GM12878 (cell line): ENCODE measurements at regions not wholly inside any gene's neighbourhood (a gene's known extent, or its start where the extent isn't known, plus 50 kb on each side); places are given as distances from the start of the nearest gene placed in this dataset.

Experiments used
- ATAC-seq: fragments of 200-7000 bp; cut with Tn5 transposase; 3 replicates; pipeline ENCODE4 v1.9.1; 2020; ENCODE audit warnings: mild to moderate bottlenecking, moderate library complexity
- BruUV-seq: library from RNA; stranded (reverse); fragments of 400-500 nt; replicated peaks from 2 replicates; lab custom pipeline; 2021; lab: Mats Ljungman, UMichigan
- CTCF ChIA-PET: fragments of 300-600 bp; sonication (Branson Sonifier 250); formaldehyde crosslinking; extraction: SDS; loops from one replicate; lab custom pipeline; 2021; ENCODE audit warnings: inconsistent platforms; lab: Yijun Ruan, JAX
- POLR2A ChIA-PET: fragments of 350-600 bp; formaldehyde crosslinking; extraction: SDS; loops from one replicate; lab custom pipeline; 2021; ENCODE audit warnings: inconsistent platforms; lab: Charles Lee
- RAD21 ChIA-PET: fragments of 300-600 bp; sonication (Branson Sonifier 250); formaldehyde crosslinking; loops from one replicate; lab custom pipeline; 2023; ENCODE audit warnings: antibody characterized with exemption; ENCODE audit not compliant: unreplicated experiment; lab: Charles Lee
- SMC1A ChIA-PET: fragments of 300-600 bp; sonication (Branson Sonifier 250); formaldehyde crosslinking; loops from one replicate; lab custom pipeline; 2023; ENCODE audit not compliant: unreplicated experiment, uncharacterized antibody; lab: Charles Lee
- DNase-seq: peaks from one replicate; pipeline ENCODE4 v3.0.0-alpha.2; 2011; ENCODE audit warnings: low read depth, low spot score
- FAIRE-seq: peaks from 3 replicates; lab custom pipeline; 2011; peaks lifted over from hg19 to GRCh38; lab: Jason Lieb, UNC
- H2AFZ ChIP-seq: 2 replicates; pipeline ENCODE4 v1.6.0; 2011; ENCODE audit warnings: low read depth, low read length, control low read depth; ENCODE audit not compliant: control insufficient read depth
- H3K27ac ChIP-seq: 2 replicates; pipeline ENCODE4 v1.5.1; 2011; ENCODE audit warnings: control low read depth; ENCODE audit not compliant: control insufficient read depth, insufficient read depth
- H3K27me3 ChIP-seq, 2 experiments: replicated peaks in 1 of 2; 2 replicates each; pipeline versions ENCODE4 v1.6.0 to v1.6.1; 2011; ENCODE audit warnings: low read length in 1 of 2; ENCODE audit not compliant: control insufficient read depth in 2 of 2, insufficient read depth in 2 of 2
- H3K36me3 ChIP-seq, 2 experiments: 2 replicates each; pipeline ENCODE4 v1.5.1; 2011; ENCODE audit warnings: low read length in 1 of 2; ENCODE audit not compliant: control insufficient read depth in 2 of 2, insufficient read depth in 2 of 2
- H3K4me1 ChIP-seq: 2 replicates; pipeline ENCODE4 v1.6.1; 2011; ENCODE audit warnings: mild to moderate bottlenecking, low read length, moderate library complexity, mixed read lengths; ENCODE audit not compliant: control insufficient read depth, insufficient read depth
- H3K4me2 ChIP-seq: 2 replicates; pipeline ENCODE4 v1.6.0; 2011; ENCODE audit warnings: control low read depth; ENCODE audit not compliant: control insufficient read depth, insufficient read depth
- H3K4me3 ChIP-seq: fragments of 200-600 bp; sonication (generic); 2 replicates; pipeline ENCODE4 v1.5.1; 2016
- H3K79me2 ChIP-seq: 2 replicates; pipeline ENCODE4 v1.6.0; 2011; ENCODE audit warnings: low read length; ENCODE audit not compliant: control insufficient read depth, insufficient read depth
- H3K9ac ChIP-seq: 2 replicates; pipeline ENCODE4 v1.8.0; 2011; ENCODE audit warnings: low read length, control low read depth, mixed read lengths; ENCODE audit not compliant: control insufficient read depth, insufficient read depth
- H3K9me3 ChIP-seq: replicated peaks from 3 replicates; pipeline ENCODE4 v1.5.1; 2011; ENCODE audit warnings: mild to moderate bottlenecking, low read length; ENCODE audit not compliant: control insufficient read depth, insufficient read depth
- H4K20me1 ChIP-seq: 2 replicates; pipeline ENCODE4 v1.6.0; 2011; ENCODE audit not compliant: control insufficient read depth, insufficient read depth
- BCL11A ChIP-seq: IDR thresholded peaks from 2 replicates; pipeline ENCODE4 v1.6.1; 2011; ENCODE audit warnings: low read depth, low read length
- BMI1 ChIP-seq: fragments of 450-650 bp; IDR thresholded peaks from 2 replicates; pipeline ENCODE4 v1.6.1; 2016; ENCODE audit warnings: mild to moderate bottlenecking, moderate library complexity, borderline replicate concordance
- IKZF2 ChIP-seq, 2 experiments: fragments of 450-650 bp; IDR thresholded peaks; 2 replicates each; pipeline ENCODE4 v1.6.1; 2017; ENCODE audit warnings: mild to moderate bottlenecking in 2 of 2, moderate library complexity in 2 of 2
- KDM1A ChIP-seq: fragments of 200-600 bp; sonication (generic); IDR thresholded peaks from 2 replicates; pipeline ENCODE4 v1.6.1; 2016; ENCODE audit warnings: borderline replicate concordance
- MTA2 ChIP-seq: fragments of 450-650 bp; IDR thresholded peaks from 2 replicates; pipeline ENCODE4 v1.6.1; 2016; ENCODE audit warnings: low read depth, mild to moderate bottlenecking, moderate library complexity
- MYB ChIP-seq: fragments of 150-350 bp; IDR thresholded peaks from 2 replicates; pipeline ENCODE4 v1.6.1; 2014; ENCODE audit warnings: mild to moderate bottlenecking, low read depth, low read length, borderline replicate concordance
- POLR2AphosphoS5 ChIP-seq: IDR thresholded peaks from 2 replicates; pipeline ENCODE4 v1.6.1; 2011; ENCODE audit warnings: mild to moderate bottlenecking, low read length, inconsistent platforms
- RAD21 ChIP-seq: IDR thresholded peaks from 2 replicates; pipeline ENCODE4 v1.6.1; 2011; ENCODE audit warnings: mild to moderate bottlenecking, low read depth, low read length, moderate library complexity; ENCODE audit not compliant: insufficient read depth
- RAD51 ChIP-seq: fragments of 450-650 bp; IDR thresholded peaks from 2 replicates; pipeline ENCODE4 v1.6.1; 2016; ENCODE audit warnings: moderate library complexity, mild to moderate bottlenecking, inconsistent platforms
- RFX5 ChIP-seq: IDR thresholded peaks from 2 replicates; pipeline ENCODE4 v1.6.1; 2011; ENCODE audit warnings: low read depth, low read length, improper control_type of control experiment
- RUNX3 ChIP-seq: IDR thresholded peaks from 2 replicates; pipeline ENCODE4 v1.6.1; 2012; ENCODE audit warnings: low read length, inconsistent platforms
- SKIL ChIP-seq: fragments of 450-650 bp; IDR thresholded peaks from 2 replicates; pipeline ENCODE4 v1.6.1; 2017; ENCODE audit warnings: mild to moderate bottlenecking, low read depth, inconsistent platforms; ENCODE audit not compliant: poor library complexity, severe bottlenecking
- SRF ChIP-seq, 2 experiments: IDR thresholded peaks; 2 replicates each; pipeline ENCODE4 v1.6.1; 2011; ENCODE audit warnings: low read depth in 2 of 2, low read length in 2 of 2, mild to moderate bottlenecking in 1 of 2, moderate library complexity in 1 of 2
- TBL1XR1 ChIP-seq: IDR thresholded peaks from 2 replicates; pipeline ENCODE4 v1.6.1; 2012; ENCODE audit warnings: low read depth, low read length, improper control_type of control experiment
- ZNF24 ChIP-seq: fragments of 450-650 bp; IDR thresholded peaks from 2 replicates; pipeline ENCODE4 v1.6.1; 2017; ENCODE audit warnings: antibody characterized with exemption, mild to moderate bottlenecking
- ZNF622 ChIP-seq: fragments of 450-650 bp; IDR thresholded peaks from 2 replicates; pipeline ENCODE4 v1.6.1; 2017; ENCODE audit warnings: mild to moderate bottlenecking, inconsistent platforms
- ZZZ3 ChIP-seq: IDR thresholded peaks from 2 replicates; pipeline ENCODE4 v1.6.1; 2011; ENCODE audit warnings: low read depth; ENCODE audit not compliant: control insufficient read depth, insufficient read length
- WGBS: methylation state at CpG from one replicate; pipeline ENCODE4 v1.1.6; 2016; ENCODE audit warnings: low lambda C conversion rate; ENCODE audit not compliant: insufficient replicate concordance, insufficient coverage; ENCODE audit errors: missing lambda C conversion rate; 5-methylcytosine and 5-hydroxymethylcytosine counted together
- in situ Hi-C: fragments of 300-500 bp; cut with MboI; formaldehyde crosslinking; loops from 9 replicates; pipeline ENCODE4 v1.14.3; 2018; ENCODE audit warnings: mixed read lengths
- intact Hi-C: fragments of 100-400 bp; cut with micrococcal nuclease; formaldehyde crosslinking; loops from one replicate; pipeline ENCODE4 v1.14.2; 2022; ENCODE audit not compliant: unreplicated experiment

- H3K27me3 ChIP-seq, result peaks cover 0 to 4% of the 10 kb centered on the region in 2 experiments; a peak in 3 of 4 replicates
- H3K36me3 ChIP-seq, result no peaks in the 10 kb centered on the region
- no peak overlapping the region for H3K4me3 ChIP-seq
- ChIA-PET RAD21 (no interaction called here), SMC1A (no interaction called here), POLR2A (no interaction called here), CTCF (no interaction called here)
- no TSS peak for BruUV-seq
- H4K20me1 ChIP-seq, result no peaks in the 10 kb centered on the region
- TF ChIP-seq RAD21 (no peak), BCL11A (no peak)
- FAIRE-seq (no peak), ATAC-seq (no peak), DNase-seq (no peak)
- no peak overlapping the region for H3K4me2 ChIP-seq
- H3K9ac ChIP-seq, result no peak overlapping the region
- 43% methylated on average over 14 of the region's 14 CpGs for WGBS
- no peak overlapping the region for H2AFZ ChIP-seq
- H3K79me2 ChIP-seq, result no peaks in the 10 kb centered on the region
- in situ Hi-C loops, result no loop called here
- H3K4me1 ChIP-seq, result no peaks in the 10 kb centered on the region
- intact Hi-C loops, result no loop called here
- no peaks in the 10 kb centered on the region for H3K9me3 ChIP-seq
- H3K27ac ChIP-seq, result no peak overlapping the region
These were observed 170.6 kb downstream of the RBFOX3 start for GRCh38 chr17:79440251-79440650.

GRCh38 chr17:79439493-79439892 is 171.4 kb downstream of the RBFOX3 start:
- Histone ChIP-seq H4K20me1 (no peaks in the 10 kb centered on the region), H3K36me3 (no peaks in the 10 kb centered on the region), H3K4me1 (no peaks in the 10 kb centered on the region), H3K79me2 (no peaks in the 10 kb centered on the region), H3K9ac (no peak overlapping the region), H3K4me3 (no peak overlapping the region), H3K4me2 (no peak overlapping the region), H3K27ac (no peak overlapping the region), H3K9me3 (no peaks in the 10 kb centered on the region), H2AFZ (no peak overlapping the region), H3K27me3 (peaks cover 0 to 4% of the 10 kb centered on the region in 2 experiments; a peak in 3 of 4 replicates)
- WGBS, result 56% methylated on average over 5 of the region's 6 CpGs
- in situ Hi-C loops, result no loop called here
- ChIA-PET SMC1A (no interaction called here), RAD21 (no interaction called here), POLR2A (no interaction called here), CTCF (no interaction called here)
- TF ChIP-seq MYB (no peak), ZZZ3 (no peak), BMI1 (no peak), BCL11A (no peak), RAD51 (no peak), POLR2AphosphoS5 (no peak), IKZF2 (IDR thresholded peaks at IDR 0.05) (no peak), ZNF622 (no peak), RFX5 (no peak), MTA2 (no peak), KDM1A (no peak), TBL1XR1 (no peak), RUNX3 (no peak), SKIL (no peak), SRF (IDR thresholded peaks at IDR 0.05; ENCODE audit: low read depth in 2 of 2, low read length in 2 of 2) (no peak), ZNF24 (no peak)
- no peak for FAIRE-seq
- intact Hi-C loops, result no loop called here
- ATAC-seq, result no peak
- no TSS peak for BruUV-seq
- DNase-seq, result no peak
